HG03520 (cell line): ENCODE measurements at regions not wholly inside any gene's neighbourhood (a gene's known extent, or its start where the extent isn't known, plus 50 kb on each side); places are given as distances from the start of the nearest gene placed in this dataset.

ENCODE experiments used
- ATAC-seq: cut with Tn5 transposase; IDR thresholded peaks from one replicate; pipeline ENCODE4 v1.9.1; 2021; ENCODE audit warnings: mild to moderate bottlenecking, moderate library complexity; ENCODE audit not compliant: unreplicated experiment

DNA sequence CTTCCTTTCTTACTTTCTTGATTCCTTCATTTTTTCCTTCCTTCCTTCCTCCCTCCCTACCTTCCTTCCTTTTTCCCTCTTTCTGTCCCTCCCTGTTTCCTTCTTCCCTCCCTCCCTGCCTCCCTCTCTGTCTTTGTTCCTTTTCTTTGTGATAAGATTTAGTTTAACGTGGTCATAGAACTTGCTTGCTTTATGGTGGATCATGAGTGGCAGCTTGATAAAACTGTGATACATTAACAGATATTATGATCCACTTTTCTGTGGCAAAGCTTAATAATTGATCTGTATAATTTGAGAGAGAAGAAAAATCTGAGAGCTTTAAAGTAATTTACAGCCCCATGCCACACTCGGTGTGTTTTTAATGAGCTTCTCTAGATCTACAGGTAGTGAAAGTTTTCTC lies 280.5 kb downstream of the RNF144B start:
- no peak for ATAC-seq

DNA sequence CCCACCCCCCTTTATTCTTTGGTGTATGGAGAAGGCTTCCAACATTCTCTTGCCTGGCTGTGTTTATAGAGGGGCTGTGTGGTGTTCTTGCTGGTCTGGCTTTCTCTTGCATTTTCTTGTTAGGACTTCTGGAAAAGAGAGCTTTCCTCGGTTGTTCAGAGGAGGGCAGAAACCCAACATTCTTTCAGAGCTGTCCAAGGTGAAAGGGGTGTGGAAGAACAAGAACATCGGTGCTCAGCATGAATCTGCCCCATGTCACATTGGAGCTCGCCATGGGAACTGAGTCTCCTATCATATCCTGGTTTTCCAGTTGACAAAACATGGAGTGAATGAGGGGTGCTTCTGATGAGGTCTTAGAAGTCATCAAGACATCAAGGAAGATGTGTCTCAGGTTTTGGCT lies 281.8 kb downstream of the RNF144B start:
- no peak for ATAC-seq

- ATAC-seq, result no peak
Observed at GRCh38 chr6:18672852-18673251, 285.7 kb downstream of the RNF144B start.

DNA sequence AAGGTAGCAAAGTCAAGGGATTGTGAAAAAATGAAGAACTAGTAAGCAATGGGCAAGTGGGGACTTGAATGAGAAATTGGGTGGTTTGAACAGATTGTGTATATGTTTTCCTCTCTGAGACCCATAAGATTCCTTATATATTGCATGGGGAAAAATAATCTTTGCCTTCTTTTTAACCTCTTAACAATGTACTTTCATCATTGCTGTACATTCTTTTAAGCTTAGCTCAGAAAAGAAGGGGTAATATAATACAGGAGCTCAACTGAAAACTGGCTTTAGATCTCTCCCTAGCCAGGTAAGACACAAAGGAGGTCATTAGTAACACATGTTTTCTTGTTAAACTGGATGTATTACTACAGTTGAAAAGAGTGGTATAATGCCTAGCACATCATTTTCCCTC lies 287.2 kb downstream of the RNF144B start:
- ATAC-seq, result no peak

- no peak for ATAC-seq
Observed at GRCh38 chr6:18675881-18676280, 288.7 kb downstream of the RNF144B start.

- no peak for ATAC-seq
Observed at GRCh38 chr6:18676548-18676947, 289.4 kb downstream of the RNF144B start.

DNA sequence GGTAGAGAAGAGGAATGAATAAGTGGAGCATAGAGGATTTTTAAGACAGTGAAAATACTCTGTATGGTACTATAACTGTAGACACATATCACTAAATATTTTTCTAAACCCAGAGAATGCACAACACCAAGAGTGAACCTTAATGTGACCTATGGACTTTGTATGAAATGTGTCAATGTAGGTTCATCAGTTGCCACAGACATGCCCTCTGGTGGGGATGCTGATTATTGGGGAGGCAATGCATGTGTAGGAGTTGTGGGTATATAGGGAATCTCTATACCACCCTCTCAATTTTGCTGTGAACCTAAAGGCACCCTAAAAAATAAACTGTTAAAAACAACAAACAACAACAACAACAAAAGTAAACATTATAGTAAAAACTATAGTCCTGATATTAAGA lies 293.7 kb downstream of the RNF144B start:
- no peak for ATAC-seq

- ATAC-seq, result no peak
Observed at GRCh38 chr6:18681832-18682503, 294.8 kb downstream of the RNF144B start.

DNA sequence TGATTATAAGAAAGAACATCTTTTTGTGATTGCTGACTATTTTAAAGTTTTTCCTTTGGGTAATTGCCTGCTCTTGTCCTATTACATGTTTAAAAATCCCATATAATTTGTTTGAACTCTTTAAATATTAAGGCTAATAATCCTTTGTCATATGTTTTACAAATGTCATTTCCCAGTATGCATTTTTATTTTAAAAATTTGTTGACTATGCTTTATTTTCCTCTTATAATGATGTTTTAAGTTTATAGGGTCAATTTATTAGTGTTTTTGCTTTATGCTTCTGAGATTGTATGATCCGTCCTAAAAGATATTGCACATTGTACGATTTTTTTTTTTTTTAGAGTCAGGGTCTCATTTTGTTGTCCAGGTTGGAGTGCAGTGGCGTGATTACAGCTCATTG lies 297.2 kb downstream of the RNF144B start:
- no peak for ATAC-seq

- no peak for ATAC-seq
Observed at GRCh38 chr6:18692929-18693685, 306.0 kb downstream of the RNF144B start.

DNA sequence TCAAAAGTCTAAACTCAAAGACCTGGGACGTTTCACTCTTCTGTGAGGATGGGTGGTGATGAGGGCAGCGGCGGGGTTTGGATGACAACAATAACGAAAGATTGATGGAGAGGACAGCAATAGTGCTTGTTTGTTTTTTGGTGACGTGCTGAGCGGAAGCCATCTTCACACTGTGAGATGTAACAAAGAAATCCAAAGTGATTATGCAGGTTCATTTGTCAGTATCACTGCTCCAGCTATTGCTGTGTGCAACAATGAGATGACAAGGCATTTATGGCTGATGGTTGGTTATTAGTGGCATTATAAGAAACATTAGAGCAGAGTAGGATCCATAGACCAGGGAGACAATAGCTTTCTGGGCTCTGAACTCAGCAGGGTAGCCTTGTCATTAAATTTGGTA lies 306.7 kb downstream of the RNF144B start:
- no peak for ATAC-seq

GRCh38 chr6:18703546-18703945 lies 316.4 kb downstream of the RNF144B start:
- ATAC-seq, result no peak

- ATAC-seq, result no peak
Observed at GRCh38 chr6:18707714-18708439, 320.7 kb downstream of the RNF144B start.

DNA sequence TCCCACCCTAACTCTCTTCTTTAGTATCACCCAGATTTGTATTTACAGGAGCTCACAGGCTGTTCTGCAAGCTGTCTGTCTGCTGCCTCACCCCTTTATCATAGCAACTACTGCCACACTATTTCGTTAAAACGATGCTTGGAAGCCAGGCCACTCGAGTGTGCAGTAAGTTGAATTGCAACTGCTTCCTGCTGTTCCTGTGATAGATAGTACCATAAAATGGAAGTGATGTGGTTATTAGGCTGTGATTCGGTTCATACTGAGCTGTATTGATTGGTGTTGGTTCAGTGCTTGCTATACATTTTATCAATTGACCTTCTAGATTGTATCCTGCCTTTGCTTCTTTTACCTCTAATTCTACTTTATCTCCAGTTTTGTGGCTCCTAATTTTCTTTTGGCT lies 325.4 kb downstream of the RNF144B start:
- ATAC-seq, result no peak

- ATAC-seq, result no peak
Observed at GRCh38 chr6:18720075-18720474, 332.9 kb downstream of the RNF144B start.

DNA sequence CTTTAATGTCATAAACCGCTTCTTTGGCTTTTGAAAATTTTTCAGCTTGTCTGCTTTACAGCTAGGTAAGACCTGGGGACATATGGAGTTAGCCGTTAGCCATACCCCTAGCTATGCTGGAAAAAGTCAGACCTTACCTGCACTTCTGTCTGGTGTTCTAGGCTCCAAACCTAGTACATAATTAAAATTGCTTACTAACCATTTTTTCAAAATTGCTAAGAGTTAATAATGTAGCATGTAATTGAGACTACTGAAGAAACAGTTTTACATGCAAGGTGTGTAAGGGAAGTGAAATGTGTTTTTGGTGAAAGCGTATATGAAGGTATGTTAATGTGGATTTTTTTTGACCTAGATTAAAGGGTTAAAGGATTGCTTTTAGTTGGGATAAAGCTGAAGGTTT lies 336.9 kb downstream of the RNF144B start:
- no peak for ATAC-seq

DNA sequence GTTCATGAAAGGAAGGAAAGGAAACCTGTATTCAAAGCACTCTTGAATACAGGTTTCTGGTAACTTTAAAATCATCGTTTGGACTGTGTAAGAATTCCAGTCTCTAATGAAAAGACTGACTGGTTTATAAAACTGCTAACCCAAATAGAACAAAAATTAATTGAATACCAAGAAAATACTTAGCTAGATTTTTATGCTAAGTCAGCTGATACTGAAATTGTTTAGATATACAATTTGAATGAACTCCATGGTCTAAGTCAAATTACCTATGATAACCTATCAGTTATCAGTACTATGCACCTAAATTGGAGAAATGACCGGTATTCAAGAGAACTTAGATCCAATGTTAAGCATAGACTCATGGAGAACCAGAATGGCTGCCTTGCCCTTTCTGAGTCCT lies 338.3 kb downstream of the RNF144B start:
- no peak for ATAC-seq

- no peak for ATAC-seq
Observed at GRCh38 chr6:18733921-18734550, 346.9 kb downstream of the RNF144B start.

GRCh38 chr6:18741741-18742140 lies 354.6 kb downstream of the RNF144B start:
- ATAC-seq, result no peak

GRCh38 chr6:18742406-18742805 lies 355.3 kb downstream of the RNF144B start:
- ATAC-seq, result no peak

DNA sequence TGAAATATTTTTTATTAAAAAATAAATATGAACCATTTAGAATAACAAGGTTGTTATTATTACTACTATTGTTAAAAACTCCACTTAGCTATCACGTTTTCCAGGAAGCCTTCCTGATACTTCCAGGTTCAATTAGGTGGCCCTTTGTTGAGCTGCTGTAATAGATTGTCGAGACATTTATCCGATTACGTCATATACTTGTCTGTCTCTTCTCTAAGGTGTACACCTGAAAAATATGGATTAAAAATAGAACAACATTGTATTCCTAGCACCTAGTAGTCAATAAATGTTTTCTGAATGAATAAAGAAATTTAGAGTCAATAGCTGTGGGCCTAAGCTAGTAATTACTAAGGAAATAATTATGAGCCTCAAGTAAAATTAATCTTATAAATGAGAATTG lies 359.6 kb downstream of the RNF144B start:
- ATAC-seq, result no peak

DNA sequence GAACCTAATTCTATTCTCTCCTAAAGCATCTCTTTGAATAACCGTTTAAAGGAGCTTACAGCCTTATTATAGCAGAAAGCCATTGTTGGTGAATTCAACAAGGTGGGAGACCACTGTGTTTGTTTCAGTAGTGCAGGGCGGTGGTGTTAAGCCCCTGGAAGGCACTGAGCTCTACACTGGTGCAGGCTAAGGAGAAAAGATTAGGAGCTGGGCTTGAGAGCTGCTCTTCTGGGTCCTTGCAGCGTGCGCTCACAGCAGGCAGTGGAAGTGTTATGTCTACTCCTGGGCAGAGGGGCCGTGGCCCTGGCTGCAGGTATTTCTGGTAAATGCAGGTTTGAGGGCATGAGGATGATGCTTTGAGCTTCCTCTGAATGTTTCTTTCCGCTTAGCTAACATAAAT lies 361.2 kb downstream of the RNF144B start:
- no peak for ATAC-seq
